T-helper 2 cell (primary cell): ENCODE measurements at regions not wholly inside any gene's neighbourhood (a gene's known extent, or its start where the extent isn't known, plus 50 kb on each side); places are given as distances from the start of the nearest gene placed in this dataset.
"Not testable (repeated sequence)": the region's sequence is repeated elsewhere in the genome, so short reads cannot be mapped to it uniquely, and the experiment has no call there.

Source experiments
- DNase-seq, 5 experiments: peaks; one replicate each; pipeline versions ENCODE4 v3.0.0 to v3.0.0-alpha.2; 2012 to 2022

DNA sequence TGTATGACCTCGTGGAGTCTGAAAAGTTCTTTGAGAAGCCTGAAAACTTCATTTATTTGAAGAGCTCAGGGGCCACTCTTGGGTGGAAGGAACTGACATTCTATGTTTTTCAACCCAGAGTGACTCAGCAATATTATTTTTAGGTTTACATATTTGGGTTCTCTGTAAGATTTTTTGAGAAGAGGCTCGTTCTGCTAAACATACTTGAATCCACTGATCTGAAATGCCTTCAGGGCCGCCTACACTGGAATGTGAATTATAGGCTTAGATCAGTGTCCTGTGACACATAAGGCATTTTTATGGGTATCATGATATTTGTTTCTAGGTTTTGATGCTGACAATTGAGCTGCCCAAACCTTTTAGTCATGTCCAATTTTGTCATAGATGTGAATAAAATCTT is 86.2 kb downstream of the PSAT1 start:
- no peak for DNase-seq

DNA sequence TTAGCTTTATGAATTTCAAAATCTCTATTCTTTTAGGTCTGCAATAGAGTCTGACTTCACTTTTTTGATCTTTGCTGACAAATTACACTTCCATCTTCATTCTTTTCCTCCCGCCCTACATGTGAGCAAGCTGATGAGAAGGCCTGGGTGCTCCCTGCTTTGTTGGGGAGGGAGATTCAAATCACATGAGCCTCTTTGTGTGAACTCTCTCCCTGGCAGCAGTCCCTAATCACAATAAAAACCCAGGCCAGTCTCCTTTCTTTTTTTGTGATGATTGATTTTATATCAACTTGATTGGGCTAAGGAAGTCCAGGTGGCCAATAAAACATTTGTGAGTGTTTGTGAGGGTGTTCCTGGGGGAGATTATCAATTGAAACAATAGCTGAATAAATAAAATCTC is 89.4 kb downstream of the PSAT1 start:
- DNase-seq: no peak

DNA sequence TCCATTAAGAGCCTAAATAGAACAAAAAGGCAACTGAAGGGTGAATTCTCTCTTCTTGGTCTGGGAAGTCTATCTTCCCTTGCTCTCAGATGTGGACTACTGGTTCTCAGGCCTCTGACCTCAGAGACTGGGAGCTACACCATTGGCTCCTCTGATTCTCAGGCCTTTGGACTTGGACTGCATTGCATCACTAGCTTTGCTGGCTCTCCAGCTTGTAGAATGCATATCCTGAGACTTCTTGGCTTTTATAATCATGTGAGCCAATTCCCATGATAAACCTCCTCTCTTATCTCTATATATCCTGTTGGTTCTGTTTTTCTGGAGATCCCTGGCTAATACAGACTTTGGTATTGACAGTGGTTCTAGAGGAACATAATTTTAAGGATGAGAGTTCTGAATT is 89.8 kb downstream of the PSAT1 start:
- DNase-seq: no peak

DNA sequence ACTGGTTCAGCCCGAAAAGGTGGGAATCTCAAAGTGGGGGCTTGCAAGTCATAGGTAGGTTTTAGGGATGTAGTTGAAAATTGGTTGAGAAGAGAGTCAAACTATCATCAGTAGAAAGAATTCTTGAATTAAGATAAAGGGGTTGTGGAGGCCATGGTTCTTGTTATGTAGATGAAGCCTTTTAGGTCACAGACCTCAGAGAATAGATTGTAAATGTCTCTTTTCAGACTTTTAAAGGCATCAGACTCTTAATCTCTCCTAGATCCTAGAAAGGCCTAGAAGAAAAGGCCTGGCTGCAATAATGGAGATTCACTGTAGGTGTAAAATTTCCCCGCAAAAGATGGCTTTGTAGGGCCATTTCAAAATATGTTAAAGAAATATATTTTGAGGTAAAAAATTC is 96.4 kb downstream of the PSAT1 start:
- DNase-seq: no peak

DNA sequence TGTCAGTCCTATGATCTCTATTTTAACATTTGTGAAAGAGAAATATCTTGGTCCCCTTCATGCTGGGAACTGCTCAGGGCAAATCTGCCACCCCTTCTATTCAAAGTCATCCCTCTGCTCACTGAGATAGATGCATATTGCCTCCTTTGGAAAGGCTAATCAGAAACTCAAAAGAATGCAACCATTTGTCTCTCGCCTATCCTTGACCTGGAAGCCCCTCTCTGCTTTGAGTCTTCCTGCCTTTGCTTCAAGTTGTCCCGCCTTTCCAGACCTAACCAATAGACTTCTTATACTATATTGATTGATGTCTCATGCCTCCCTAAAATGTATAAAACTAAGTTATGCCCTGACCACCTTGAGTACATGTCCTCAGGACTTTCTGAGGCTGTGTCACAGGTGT is 97.0 kb downstream of the PSAT1 start:
- no peak for DNase-seq

DNA sequence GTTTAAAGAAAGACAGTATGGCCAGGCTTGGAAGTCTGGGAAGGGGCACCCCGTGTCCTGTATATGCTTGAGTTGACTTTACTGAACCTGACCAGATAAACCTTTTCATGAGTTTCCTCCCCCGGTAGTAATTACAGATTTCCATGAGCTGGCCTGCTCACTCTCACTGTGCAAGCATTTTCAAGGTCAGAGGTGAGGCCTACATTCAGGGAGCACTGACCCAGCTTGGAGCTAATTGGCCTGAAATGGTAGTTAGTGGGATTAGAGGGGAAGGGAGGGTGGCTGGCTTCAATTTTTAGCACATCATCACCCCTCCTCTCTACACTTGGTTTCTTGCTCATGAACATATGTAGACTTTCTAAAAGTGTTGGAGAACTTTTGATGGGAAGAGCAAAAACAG is 99.2 kb downstream of the PSAT1 start:
- DNase-seq: no peak

DNA sequence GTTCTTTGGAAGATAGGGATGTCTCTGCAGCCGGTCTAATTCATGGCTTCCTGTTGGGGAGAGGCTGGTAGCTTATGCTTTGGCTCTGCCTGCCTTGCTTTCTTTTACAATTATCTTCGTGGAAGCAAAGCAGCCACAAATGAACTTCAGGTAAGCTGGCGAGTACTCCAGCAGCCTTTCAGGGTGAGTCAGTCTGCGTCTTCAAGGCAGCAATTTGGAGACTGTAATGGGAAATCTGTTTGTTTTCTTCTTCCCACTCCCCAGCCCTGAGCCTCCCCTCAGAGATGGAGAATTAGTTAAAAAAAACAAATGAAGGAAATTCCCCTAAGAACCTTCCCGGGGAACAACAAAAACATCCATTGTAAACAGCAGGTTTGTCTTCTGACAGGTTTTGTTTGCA is 100.1 kb downstream of the PSAT1 start:
- no peak for DNase-seq

DNA sequence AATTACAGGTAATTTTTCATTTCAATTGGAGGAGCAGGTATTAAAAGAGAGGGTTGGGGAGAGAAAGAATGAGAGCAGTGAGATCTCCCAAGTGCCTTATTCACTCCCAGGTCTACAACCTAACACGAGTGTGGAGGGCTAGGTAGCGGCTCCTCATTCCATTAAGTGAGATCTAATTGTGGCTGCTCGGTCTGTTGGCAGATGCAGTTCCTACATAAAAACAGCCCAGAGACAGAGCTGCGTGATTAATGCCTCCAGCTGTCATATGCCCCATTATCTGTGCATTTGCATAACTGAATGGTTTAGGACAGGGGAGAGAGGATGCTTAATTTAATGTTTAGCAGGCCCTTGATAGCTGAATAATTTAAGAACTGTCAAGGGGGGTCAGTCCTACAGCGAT is 100.5 kb downstream of the PSAT1 start:
- no peak for DNase-seq

DNA sequence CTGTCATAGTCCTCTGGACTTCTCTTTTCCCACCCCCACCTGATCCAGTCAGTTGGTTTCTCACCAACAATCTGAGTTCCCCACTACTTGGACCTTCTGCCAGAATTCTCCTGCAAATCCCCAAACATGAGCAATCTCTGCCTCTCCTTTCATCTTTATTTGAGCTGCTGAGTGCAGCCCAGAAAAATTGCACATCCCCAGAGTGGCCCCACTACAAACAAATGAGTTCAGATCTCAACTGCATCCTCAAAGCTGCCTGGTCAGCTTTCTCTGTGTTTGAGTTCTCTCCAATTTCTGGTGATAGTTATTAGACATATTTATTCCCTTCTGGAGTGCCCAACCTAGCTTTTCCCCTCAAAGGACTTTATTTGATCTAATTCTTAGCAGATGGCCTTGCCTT is 102.2 kb downstream of the PSAT1 start:
- no peak for DNase-seq

DNA sequence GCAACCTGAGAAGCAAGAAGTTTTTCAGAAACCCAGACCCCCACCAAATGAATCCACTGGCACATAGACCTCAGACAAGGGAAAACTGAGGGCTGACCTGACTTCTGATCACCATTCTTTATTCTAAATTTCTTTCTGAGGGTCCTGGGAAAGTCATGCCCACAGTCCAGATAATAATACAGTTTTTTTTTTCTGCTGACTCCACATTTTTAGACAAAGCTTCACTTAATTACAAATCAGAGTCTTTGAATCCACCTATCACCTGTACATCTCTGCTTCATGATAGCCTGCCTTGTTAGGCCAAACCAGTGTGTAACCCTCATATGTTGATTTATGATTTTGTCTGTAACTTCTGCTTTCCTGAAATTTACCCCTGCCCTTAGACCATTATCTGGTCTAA is 103.6 kb downstream of the PSAT1 start:
- DNase-seq: no peak

DNA sequence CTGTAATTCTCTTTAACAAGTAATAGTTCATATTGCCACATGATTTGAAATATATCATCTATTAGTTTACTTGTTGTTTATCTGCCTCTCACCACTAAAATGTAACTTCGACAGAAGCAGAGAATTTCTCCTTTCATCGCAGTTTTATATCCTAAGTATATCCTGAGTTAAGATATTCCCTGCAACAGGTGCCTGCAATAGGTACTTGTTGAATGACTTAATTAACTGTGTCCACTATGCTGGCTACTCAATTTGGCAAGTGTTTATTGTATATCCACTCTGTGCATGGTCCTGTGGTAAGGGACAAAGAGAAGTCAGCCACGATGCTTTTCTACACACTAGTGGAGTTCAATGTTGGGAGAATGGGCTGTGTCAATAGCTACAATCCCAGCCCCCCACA is 108.5 kb downstream of the PSAT1 start:
- DNase-seq: no peak

DNA sequence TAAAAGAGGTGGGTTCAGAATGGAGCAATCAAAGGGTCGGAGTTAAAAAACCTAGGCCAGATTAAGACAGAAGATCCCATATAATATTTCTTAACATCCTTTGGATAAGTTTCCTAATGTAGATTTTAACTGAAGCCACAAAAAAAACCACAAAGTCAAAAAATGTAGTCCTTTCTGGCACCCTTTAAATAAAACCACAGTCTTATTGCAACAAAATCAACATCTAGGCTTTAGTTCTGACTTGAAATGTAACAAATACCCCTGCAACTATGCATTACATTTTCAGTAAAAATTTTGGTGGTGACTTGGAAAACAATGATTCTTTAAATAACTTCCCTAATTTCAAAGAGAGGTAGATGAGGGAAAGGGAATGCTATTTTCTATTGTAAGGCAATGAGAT is 109.2 kb downstream of the PSAT1 start:
- DNase-seq: no peak

DNA sequence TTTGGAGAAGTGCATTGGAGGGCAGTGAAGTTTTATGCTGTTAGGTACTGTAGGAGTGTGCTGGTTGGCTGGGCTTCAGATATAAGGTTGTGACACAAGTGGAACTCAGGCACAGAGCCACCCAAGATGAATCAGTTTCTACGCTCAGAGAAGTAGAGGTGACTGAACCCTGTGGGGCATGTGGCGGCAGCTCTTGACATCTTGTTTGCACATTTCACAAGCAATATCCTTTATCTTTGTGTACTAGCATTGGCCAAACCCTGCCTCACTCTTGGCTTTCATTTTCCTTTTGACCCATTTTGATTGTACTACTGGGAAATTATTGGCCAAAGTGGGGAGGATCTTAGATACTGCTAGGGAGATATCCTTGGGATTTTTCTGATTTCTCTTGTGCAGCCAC is 110.0 kb downstream of the PSAT1 start:
- DNase-seq: no peak

DNA sequence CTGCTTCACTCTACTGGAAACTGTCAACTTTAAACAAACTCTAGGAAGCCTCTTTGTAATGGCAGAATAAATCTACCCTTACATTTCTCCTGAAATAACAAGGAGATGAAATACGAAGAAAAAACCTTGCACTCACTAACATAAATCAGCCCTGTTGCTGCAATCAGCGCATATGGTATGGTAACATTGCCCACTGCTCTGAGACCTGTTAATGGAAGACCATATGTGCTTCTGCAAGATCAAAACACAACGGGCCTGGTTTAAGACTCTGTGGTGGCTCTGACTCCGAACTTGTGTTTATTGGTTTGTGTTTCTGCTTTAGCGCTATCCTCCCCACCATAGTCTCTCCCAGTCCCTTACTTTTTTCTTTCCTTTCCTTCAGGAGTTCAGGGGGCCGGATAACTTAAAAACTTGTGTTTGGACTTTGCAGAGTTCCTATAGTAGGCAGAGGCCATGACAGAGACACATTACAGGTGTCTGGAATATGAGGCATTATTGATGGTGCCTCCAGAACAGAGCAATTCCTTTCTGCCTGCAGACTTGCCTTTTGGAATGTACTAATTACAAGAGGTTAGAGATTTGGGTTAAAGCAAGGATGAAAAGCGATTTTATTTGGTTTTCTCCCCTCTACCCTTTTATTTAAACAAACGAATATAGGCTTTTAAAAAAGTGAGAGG is 110.8 kb downstream of the PSAT1 start:
- no peak for DNase-seq

DNA sequence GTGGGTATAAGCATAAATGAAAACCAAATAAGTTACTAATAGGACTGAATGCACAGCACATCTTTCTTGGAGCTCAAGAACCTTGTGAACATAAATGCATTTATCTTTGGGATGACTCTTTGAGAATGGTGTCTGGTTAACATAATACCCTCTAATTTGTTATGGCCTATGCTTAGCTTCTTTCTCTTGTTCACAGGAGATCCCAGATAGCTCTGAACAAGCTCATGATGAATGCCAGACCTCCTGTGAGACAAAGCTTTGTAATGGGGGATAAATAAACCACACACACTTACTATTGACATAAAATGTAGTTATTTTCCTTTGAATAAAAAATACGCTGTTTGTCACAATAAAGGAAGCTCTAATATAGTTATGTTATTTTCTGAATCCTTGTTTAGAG is 111.5 kb downstream of the PSAT1 start:
- no peak for DNase-seq

DNA sequence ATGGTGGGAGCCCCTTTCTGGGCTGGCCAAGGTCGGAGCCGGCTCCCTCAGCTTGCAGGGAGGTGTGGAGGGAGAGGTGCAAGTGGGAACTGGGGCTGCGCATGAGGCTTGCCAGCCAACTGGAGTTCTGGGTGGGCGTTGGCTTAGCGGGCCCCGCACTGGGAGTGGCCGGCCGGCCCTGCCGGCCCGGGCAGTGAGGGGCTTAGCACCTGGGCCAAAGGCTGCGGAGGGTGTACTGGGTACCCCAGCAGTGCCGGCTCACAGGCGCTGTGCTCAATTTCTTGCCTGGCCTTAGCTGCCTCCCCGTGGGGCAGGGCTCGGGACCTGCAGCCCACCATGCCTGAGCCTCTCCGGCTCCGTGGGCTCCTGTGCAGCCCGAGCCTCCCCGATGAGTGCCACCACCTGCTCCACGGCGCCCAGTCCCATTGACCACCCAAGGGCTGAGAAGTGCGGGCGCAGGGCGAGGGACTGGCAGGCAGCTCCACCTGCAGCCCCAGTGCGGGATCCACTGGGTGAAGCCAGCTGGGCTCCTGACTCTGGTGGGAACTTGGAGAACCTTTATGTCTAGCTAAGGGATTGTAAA is 113.1 kb downstream of the PSAT1 start:
- not testable (repeated sequence) for DNase-seq

DNA sequence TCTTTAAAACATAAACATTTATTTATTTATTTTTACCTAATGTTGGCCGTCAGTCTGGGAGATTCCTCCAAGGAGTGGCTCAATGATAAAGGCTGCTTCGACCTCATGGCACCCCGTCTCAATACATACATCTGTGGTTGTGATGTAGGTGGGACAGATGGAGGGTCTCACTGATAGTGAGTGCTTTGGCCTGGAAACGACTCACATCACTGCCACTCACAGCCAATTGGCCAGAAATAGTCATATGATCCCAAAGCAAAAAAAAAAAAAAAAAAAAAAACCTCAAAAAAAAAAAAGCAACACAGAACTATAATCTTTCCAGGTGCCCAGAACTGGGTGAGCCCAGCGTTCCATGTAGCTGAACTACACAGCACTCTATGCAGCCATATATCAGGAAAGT is 125.4 kb downstream of the PSAT1 start:
- no peak for DNase-seq

DNA sequence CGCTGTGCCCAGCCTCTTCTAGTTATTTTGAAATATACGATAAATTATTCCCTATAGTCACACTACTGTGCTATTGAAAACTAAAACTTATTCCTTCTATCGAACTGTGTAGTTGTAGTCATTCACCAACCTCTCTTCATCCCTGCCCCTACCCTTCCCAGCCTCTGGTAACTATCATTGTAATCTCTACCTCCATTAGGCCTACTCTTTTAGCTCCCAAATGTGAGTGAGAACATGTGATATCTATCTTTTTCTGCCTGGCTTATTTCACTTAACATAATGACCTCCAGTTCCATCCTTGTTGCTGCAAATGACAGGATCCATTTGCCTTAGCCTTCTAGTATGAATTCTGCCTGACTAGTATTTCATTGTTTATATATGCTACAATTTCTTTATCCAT is 127.4 kb downstream of the PSAT1 start:
- no peak for DNase-seq

DNA sequence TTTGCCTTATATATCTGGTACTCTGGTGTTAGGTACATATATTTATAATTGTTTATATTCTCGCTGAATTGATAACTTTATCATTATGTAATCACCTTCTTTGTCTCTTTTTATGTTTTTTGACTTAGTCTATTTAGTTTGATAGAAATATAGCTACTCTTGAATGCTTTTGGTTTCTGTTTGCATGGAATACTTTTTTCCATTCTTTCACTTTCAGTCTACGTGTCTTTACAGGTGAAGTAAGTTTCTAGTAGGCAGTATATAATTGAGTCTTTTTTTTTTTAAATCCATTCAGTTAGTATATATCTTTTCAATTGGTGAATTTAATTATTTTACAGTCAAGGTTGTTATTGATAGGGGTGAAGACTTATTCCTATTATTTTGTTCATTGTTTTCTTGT is 131.7 kb downstream of the PSAT1 start:
- no peak for DNase-seq

DNA sequence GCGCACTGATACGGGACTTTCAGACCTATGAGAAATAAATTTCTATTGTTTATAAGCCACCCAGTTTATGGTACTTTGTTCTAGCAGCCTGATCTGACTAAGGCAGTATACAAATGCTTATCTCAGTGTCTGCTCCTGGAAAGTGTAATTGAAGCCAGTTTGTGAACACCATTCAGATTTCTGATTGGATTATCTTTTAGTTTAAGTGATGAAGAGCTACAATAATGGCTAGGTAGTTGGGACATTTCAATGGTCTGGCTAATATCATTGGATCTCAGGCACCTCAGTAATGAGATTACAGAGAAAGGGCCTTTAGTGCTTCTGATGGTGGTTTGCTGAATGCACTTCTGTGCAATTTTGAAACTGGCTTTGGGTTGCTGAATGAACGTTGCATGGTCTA is 133.5 kb downstream of the PSAT1 start:
- no peak for DNase-seq

DNA sequence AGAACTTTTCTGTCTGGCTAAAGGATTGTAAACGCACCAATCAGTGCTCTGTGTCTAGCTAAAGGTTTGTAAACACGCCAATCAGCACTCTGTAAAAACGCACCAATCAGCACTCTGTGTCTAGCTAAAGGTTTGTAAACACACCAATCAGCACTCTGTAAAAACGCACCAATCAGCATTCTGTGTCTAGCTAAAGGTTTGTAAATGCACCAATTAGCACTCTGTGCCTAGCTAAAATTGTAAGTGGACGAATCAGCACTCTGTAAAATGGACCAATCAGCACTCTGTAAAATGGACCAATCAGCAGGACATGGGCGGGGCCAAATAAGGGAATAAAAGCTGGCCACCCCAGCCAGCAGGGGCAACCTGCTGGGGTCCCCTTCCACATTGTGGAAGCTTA is 134.1 kb downstream of the PSAT1 start:
- not testable (repeated sequence) for DNase-seq

DNA sequence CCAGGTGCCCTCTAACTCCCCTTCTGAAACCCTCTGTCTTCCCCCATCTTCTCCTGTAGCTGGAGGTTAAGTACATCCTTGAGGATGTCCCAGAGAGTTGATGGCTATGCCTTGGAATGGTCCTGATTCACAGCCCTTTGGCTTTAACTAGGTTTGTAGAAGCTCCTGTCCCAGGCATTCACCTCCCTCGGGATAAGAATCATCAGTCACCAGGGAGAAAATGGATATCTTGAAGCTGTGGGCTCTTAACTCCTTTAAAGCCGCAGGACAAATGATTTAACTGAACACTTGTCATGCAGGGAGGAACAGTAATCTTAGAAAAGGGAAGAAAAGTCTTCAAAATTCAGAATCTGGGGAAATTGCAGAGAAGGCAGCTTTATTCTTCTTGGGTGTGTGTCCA is 139.9 kb downstream of the PSAT1 start:
- no peak for DNase-seq

DNA sequence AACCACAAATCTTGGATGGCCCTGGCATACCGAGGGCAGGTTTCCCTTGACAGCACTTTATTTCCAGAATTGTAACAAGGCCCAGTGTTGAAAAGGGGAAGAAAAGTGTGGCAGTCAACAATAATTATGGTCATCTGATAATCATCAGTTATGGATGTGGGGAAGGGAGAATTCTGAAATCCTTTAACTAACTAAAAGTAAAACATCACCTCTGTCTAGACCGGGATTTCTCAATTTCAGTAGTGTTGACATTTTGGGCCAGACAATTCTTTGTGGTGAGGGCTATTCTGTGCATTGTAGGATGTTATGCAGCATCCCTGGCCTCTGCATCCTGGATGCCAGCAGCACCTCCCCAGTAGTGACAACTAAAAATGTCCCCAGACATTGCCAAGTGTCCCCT is 140.4 kb downstream of the PSAT1 start:
- no peak for DNase-seq

DNA sequence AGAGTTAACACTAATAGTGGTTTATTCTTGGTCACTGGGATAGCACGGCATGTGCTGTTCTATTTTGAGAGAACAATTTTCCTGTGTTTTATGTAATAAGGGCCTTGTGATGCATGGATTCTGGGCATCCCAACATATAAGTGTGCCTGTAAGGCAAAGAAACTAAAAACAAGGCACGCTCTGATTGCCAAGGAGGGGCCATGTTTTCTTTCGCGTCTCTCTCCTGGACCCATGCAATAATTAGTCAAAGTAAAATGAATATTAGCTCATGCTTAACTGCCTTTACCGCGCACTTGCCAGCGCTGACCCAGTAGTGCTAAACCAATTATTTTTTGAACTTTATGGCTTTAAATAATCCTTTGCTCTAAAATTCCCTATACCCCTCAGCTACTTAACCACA is 140.9 kb downstream of the PSAT1 start:
- DNase-seq: no peak

DNA sequence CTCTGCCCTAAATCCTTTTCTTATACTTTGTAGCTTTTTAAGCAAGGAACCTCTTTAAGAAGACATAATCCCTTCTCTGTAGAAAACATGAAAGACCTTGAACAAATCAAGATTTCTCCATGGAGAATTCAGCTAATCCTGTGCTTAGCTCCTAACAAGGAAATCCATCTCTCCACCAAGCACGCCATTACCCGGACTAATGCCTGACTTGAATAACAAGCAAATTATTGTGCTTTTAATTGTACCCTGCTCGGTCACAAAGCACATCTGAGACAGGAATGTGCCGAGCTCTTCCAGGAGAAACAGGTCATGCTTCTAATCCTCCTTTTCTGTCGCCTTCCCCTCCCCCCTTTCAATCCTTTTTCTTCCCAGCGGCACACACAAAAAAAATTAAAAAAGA is 141.3 kb downstream of the PSAT1 start:
- no peak for DNase-seq
